ENCODE measurements at regions not wholly inside any gene's neighbourhood (a gene's known extent, or its start where the extent isn't known, plus 50 kb on each side); places are given as distances from the start of the nearest gene placed in this dataset.

- TF ChIP-seq CTCF (IDR thresholded peaks at IDR 0.05; ENCODE audit: low read length) (no peak), EZH2 (IDR thresholded peaks at IDR 0.05; ENCODE audit: borderline replicate concordance, low read length) (no peak)
Observed at GRCh38 chr15:39075756-39076341, 505.0 kb upstream of the THBS1 start.
